AG09309 (cell line): ENCODE measurements at regions not wholly inside any gene's neighbourhood (a gene's known extent, or its start where the extent isn't known, plus 50 kb on each side); places are given as distances from the start of the nearest gene placed in this dataset.
"Not testable (repeated sequence)": the region's sequence is repeated elsewhere in the genome, so short reads cannot be mapped to it uniquely, and the experiment has no call there.

Experiments
- DNase-seq: peaks from one replicate; pipeline ENCODE4 v3.0.0-alpha.2; 2010; ENCODE audit warnings: low read depth
- H3K4me3 ChIP-seq: 2 replicates; pipeline ENCODE4 v1.5.1; 2011; ENCODE audit warnings: mild to moderate bottlenecking, low read depth, low read length, moderate library complexity; ENCODE audit not compliant: control insufficient read depth
- TF ChIP-seq, protein P1 (sequence below): IDR thresholded peaks from 2 replicates; pipeline ENCODE4 v1.5.1; 2011; ENCODE audit warnings: mild to moderate bottlenecking, low read depth, low read length, inconsistent platforms; ENCODE audit not compliant: insufficient read depth, control insufficient read depth; ENCODE audit errors: missing control alignments

DNA sequence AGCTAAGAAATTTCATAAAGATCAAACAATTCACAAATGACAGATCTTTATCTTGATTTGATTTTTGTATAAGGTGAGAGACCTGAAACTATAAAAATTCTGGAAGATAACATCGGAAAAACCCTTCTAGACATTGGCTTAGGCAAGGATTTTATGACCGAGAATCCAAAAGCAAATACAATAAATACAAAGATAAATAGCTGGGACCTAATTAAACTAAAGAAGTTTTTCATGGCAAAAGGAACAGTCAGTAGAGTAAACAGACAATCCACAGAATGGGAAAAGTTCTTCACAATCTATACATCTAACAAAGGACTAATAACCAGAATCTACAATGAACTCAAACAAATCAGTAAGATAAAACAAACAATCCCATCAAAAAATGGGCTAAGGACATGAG is 116.9 kb upstream of the BCHE start:
- no peak overlapping the region for H3K4me3 ChIP-seq
- no peak for DNase-seq
- TF ChIP-seq, protein P1, sequence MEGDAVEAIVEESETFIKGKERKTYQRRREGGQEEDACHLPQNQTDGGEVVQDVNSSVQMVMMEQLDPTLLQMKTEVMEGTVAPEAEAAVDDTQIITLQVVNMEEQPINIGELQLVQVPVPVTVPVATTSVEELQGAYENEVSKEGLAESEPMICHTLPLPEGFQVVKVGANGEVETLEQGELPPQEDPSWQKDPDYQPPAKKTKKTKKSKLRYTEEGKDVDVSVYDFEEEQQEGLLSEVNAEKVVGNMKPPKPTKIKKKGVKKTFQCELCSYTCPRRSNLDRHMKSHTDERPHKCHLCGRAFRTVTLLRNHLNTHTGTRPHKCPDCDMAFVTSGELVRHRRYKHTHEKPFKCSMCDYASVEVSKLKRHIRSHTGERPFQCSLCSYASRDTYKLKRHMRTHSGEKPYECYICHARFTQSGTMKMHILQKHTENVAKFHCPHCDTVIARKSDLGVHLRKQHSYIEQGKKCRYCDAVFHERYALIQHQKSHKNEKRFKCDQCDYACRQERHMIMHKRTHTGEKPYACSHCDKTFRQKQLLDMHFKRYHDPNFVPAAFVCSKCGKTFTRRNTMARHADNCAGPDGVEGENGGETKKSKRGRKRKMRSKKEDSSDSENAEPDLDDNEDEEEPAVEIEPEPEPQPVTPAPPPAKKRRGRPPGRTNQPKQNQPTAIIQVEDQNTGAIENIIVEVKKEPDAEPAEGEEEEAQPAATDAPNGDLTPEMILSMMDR: no peak

DNA sequence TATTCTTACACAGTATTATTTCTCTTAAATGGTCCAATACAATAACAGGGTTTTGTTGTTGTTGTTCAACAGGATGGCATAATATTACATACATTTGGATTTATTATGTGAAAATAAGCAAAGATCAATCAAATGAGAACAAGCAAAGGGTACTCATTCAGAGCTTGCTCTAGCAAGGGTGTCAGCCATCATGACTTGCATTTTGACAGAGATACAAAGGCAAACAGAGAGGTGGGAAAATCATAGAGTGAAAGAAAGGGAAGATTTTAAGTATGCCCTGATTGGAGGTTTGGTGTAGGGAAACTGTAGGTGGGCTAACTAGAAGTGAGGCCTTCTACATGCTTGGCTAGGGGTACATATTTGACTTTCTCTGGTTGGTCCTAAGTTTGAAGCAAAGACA is 109.1 kb upstream of the BCHE start:
- TF ChIP-seq, protein P1: no peak
- no peak overlapping the region for H3K4me3 ChIP-seq
- DNase-seq: no peak

DNA sequence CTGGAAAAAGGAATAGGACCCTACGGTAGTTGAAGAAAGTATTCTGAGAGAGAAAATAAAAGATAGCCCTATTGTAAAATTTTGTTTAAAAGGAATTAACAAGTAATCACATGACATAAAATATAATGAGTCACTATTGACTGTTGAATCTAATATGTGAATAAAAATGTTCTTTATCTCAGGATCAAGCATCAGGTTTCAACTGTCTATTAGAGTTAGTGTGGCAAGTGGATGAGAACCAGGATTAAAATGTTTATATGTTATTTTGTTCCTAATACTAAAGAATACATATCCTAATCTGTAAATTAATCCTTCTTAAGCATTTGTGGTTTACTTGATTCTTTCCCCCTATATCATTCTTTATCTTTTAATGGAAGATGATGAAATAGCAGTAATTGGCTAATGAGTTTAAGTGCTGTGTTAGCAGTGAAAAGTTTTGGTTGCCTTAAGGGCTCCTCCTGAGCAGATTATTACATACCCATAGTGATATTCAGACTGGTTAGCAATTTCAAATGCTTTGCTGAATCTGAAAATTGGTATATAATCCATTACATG is 101.8 kb upstream of the BCHE start:
- H3K4me3 ChIP-seq: no peak overlapping the region
- no peak for DNase-seq
- TF ChIP-seq, protein P1: no peak

DNA sequence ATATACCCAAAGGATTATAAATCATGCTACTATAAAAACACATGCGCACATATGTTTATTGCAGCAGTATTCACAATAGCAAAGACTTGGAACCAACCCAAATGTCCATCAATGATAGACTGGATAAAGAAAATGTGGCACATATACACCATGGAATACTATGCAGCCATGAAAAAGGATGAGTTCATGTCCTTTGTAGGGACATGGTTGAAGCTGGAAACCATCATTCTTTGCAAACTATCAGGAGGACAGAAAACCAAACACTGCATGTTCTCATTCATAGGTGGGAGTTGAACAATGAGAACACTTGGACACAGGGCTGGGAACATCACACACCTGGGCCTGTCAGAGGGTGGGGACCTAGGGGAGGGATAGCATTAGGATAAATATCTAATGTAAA is 98.9 kb upstream of the BCHE start:
- not testable (repeated sequence) for H3K4me3 ChIP-seq

DNA sequence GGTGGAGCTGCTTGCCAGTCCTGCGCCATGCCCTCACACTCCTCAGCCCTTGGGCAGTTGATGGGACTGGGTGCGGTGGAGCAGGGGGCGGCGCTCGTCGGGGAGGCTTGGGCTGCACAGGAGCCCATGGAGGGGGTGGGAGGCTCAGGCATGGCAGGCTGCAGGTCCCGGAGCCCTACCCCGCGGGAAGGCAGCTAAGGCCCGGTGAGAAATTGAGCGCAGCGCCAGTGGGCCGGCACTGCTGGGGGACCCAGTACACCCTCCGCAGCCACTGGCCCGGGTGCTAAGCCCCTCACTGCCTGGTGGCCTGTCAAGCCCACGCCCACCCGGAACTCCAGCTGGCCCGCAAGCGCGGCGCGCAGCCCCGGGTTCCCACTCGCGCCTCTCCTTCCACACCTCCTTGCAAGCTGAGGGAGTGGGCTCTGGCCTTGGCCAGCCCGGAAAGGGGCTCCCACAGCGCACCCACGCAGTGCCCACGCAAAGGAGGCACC is 87.1 kb upstream of the BCHE start:
- not testable (repeated sequence) for DNase-seq

More for the DNA sequence above, 98.9 kb upstream of the BCHE start:
- not testable (repeated sequence) for DNase-seq

DNA sequence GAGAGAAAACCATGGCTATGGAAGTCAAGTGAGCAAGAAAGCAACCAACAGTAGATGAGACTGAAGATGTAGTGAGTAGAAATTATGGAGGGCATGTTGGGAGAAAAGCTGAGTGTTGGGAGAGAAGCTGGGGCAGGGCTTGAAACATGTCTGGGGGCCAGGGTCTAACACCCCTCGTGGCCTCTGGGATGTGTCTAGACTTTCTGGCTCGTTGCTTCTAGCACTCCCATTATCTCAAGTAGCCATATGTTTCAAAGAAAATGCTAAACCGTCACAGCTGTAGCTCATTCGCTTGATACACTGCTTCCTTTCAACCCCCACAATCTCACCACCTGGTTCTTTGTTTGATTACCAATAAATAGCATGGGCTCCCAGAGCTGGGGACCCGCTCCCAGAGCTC is 83.8 kb upstream of the BCHE start:
- DNase-seq: no peak
- H3K4me3 ChIP-seq: no peak overlapping the region
- TF ChIP-seq, protein P1: no peak

More for the DNA sequence above, 87.1 kb upstream of the BCHE start:
- H3K4me3 ChIP-seq: not testable (repeated sequence)

DNA sequence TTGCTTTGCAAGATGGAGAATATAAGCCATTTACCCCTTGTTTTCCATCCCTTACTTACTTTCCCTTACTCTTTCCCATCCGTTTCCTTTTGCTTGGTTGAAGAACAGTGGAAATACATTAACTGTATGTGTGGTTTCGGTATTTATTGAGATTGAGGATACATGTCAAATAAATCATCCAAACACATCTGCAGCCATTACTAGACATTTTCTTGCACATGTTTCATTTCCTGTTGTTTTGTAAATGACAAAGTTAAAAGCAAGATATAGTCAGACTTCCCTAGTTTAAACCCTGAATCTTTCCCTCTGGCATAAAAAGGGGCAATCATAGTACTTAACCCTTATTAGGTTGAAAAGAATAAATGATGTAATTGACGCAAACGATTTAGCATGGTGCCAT is 82.1 kb upstream of the BCHE start:
- no peak overlapping the region for H3K4me3 ChIP-seq
- DNase-seq: no peak
- TF ChIP-seq, protein P1: no peak

DNA sequence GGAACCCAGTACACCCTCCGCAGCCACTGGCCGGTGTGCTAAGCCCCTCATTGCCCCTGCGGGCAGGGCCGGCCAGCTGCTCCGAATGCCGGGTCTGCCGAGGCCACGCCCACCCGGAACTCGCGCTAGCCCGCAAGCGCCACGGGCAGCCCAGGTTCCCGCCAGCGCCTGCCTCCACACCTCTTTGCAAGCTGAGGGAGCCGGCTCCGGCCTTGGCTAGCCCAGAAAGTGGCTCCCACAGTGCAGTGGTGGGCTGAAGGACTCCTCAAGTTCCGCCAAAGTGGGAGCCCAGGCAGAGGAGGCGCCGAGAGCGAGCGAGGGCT is 81.4 kb upstream of the BCHE start:
- H3K4me3 ChIP-seq: no peak overlapping the region
- TF ChIP-seq, protein P1: no peak
- DNase-seq: no peak

DNA sequence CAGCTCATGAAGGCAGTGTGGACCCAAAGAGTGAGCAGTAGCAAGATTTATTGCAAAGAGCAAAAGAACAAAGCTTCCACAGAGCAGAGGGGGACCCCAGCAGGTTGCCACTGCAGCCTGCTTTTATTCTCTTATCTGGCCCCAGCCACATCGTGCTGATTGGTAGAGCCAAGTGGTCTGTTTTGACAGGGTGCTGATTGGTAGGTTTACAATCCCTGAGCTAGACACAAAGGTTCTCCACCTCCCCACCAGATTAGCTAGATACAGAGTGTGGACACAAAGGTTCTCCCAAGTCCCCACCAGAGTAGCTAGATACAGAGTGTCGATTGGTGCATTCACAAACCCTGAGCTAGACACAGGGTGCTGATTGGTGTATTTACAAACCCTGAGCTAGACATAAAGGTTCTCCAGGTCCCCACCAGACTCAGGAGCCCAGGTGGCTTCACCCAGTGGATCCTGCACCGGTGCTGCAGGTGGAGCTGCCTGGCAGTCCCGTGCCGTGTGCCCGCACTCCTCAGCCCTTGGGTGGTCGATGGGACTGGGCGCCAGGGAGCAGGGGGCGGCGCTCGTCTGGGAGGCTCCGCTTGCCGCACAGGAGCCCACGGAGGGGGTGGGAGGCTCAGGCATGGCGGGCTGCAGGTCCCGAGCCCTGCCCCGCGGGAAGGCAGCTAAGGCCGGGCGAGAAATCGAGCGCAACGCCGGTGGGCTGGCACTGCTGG is 80.9 kb upstream of the BCHE start:
- DNase-seq, H3K4me3 ChIP-seq: not testable (repeated sequence)

DNA sequence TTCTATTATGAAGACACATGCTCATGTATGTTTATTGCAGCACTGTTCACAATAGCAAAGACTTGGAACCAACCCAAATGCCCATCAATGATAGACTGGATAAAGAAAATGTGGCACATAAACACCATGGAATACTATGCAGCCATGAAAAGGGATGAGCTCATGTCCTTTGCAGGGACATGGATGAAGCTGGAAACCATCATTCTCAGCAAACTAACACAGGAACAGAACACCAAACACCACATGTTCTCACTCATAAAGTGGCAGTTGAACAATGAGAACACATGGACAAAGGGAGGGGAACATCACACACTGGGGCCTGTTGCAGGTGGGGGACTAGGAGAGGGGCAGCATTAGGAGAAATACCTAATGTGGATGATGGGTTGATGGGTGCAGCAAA is 77.9 kb upstream of the BCHE start:
- not testable (repeated sequence) for DNase-seq

More for the DNA sequence above, 77.9 kb upstream of the BCHE start:
- H3K4me3 ChIP-seq: not testable (repeated sequence)
